ENCODE measurements at regions not wholly inside any gene's neighbourhood (a gene's known extent, or its start where the extent isn't known, plus 50 kb on each side); places are given as distances from the start of the nearest gene placed in this dataset.

DNA sequence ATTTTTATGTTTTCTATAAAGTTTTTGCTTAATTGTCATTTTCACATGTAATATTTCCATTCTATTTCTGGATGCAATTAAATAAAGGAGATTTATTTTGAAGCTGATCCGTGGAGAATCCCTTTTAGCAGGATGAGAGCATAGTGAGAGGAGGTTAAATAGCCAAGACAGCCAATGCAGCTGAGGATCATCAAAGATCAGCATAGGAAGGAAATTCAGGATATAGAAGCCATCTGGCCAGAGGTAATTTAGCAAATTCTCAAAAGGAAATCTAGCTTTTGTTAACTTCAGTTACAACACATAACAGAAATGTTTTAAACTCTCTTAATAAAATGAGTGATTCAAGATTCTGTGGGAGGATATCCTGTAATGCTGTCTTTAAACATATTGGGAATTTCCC lies 122.8 kb upstream of the PDE3A start:
- POLR2A ChIA-PET: no interaction called here
- CTCF ChIA-PET (ENCODE audit: low intra/inter-chr PET ratio): no interaction called here
- WGBS (ENCODE audit: insufficient coverage, low coverage, missing lambda C conversion rate): 0% methylated on average over 1 of the region's 1 CpG
- TF ChIP-seq TCFL5 (CRISPR knock-in tag; conservative IDR thresholded peaks at IDR 0.05) (no peak), RBM17 (IDR thresholded peaks at IDR 0.05; ENCODE audit: borderline replicate concordance, low read depth, low read length) (no peak), E2F4 (CRISPR knock-in tag; IDR thresholded peaks at IDR 0.05; ENCODE audit: low read depth) (no peak), BRCA1 (IDR thresholded peaks at IDR 0.05) (no peak), BRCA1 (CRISPR knock-in tag; IDR thresholded peaks at IDR 0.05) (no peak), HIVEP1 (CRISPR knock-in tag; IDR thresholded peaks at IDR 0.05) (no peak), TRIM28 (IDR thresholded peaks at IDR 0.05) (no peak), ZFX (CRISPR knock-in tag; IDR thresholded peaks at IDR 0.05) (no peak), NFXL1 (CRISPR knock-in tag; IDR thresholded peaks at IDR 0.05) (no peak), ZFP1 (CRISPR knock-in tag; IDR thresholded peaks at IDR 0.05) (no peak), STAG1 (CRISPR knock-in tag; IDR thresholded peaks at IDR 0.05; ENCODE audit: borderline replicate concordance) (no peak), FOXA1 (IDR thresholded peaks at IDR 0.05; ENCODE audit: borderline replicate concordance) (no peak), EP400 (IDR thresholded peaks at IDR 0.05) (no peak), TCF7 (IDR thresholded peaks at IDR 0.05; ENCODE audit: borderline replicate concordance) (no peak)
- TF ChIP-seq, protein P1, sequence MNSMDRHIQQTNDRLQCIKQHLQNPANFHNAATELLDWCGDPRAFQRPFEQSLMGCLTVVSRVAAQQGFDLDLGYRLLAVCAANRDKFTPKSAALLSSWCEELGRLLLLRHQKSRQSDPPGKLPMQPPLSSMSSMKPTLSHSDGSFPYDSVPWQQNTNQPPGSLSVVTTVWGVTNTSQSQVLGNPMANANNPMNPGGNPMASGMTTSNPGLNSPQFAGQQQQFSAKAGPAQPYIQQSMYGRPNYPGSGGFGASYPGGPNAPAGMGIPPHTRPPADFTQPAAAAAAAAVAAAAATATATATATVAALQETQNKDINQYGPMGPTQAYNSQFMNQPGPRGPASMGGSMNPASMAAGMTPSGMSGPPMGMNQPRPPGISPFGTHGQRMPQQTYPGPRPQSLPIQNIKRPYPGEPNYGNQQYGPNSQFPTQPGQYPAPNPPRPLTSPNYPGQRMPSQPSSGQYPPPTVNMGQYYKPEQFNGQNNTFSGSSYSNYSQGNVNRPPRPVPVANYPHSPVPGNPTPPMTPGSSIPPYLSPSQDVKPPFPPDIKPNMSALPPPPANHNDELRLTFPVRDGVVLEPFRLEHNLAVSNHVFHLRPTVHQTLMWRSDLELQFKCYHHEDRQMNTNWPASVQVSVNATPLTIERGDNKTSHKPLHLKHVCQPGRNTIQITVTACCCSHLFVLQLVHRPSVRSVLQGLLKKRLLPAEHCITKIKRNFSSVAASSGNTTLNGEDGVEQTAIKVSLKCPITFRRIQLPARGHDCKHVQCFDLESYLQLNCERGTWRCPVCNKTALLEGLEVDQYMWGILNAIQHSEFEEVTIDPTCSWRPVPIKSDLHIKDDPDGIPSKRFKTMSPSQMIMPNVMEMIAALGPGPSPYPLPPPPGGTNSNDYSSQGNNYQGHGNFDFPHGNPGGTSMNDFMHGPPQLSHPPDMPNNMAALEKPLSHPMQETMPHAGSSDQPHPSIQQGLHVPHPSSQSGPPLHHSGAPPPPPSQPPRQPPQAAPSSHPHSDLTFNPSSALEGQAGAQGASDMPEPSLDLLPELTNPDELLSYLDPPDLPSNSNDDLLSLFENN (IDR thresholded peaks at IDR 0.05; ENCODE audit: low read depth in 2 of 2, low read length in 2 of 2): no peak
- TF ChIP-seq, protein P2, sequence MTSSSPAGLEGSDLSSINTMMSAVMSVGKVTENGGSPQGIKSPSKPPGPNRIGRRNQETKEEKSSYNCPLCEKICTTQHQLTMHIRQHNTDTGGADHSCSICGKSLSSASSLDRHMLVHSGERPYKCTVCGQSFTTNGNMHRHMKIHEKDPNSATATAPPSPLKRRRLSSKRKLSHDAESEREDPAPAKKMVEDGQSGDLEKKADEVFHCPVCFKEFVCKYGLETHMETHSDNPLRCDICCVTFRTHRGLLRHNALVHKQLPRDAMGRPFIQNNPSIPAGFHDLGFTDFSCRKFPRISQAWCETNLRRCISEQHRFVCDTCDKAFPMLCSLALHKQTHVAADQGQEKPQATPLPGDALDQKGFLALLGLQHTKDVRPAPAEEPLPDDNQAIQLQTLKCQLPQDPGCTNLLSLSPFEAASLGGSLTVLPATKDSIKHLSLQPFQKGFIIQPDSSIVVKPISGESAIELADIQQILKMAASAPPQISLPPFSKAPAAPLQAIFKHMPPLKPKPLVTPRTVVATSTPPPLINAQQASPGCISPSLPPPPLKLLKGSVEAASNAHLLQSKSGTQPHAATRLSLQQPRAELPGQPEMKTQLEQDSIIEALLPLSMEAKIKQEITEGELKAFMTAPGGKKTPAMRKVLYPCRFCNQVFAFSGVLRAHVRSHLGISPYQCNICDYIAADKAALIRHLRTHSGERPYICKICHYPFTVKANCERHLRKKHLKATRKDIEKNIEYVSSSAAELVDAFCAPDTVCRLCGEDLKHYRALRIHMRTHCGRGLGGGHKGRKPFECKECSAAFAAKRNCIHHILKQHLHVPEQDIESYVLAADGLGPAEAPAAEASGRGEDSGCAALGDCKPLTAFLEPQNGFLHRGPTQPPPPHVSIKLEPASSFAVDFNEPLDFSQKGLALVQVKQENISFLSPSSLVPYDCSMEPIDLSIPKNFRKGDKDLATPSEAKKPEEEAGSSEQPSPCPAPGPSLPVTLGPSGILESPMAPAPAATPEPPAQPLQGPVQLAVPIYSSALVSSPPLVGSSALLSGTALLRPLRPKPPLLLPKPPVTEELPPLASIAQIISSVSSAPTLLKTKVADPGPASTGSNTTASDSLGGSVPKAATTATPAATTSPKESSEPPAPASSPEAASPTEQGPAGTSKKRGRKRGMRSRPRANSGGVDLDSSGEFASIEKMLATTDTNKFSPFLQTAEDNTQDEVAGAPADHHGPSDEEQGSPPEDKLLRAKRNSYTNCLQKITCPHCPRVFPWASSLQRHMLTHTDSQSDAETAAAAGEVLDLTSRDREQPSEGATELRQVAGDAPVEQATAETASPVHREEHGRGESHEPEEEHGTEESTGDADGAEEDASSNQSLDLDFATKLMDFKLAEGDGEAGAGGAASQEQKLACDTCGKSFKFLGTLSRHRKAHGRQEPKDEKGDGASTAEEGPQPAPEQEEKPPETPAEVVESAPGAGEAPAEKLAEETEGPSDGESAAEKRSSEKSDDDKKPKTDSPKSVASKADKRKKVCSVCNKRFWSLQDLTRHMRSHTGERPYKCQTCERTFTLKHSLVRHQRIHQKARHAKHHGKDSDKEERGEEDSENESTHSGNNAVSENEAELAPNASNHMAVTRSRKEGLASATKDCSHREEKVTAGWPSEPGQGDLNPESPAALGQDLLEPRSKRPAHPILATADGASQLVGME (CRISPR knock-in tag; IDR thresholded peaks at IDR 0.05): no peak

More for the DNA sequence above, 122.8 kb upstream of the PDE3A start:
- no peak for FAIRE-seq
- Histone ChIP-seq H3K27ac (ENCODE audit: extremely low read depth, low read depth, low read length) (no peak overlapping the region), H3K79me2 (ENCODE audit: control insufficient read depth, insufficient read depth, low read length) (no peaks in the 10 kb centered on the region), H3K27me3 (ENCODE audit: control insufficient read depth in 2 of 2, insufficient read depth in 2 of 2, low read length in 2 of 2) (no peaks in the 10 kb centered on the region), H3K9me3 (replicated peaks; ENCODE audit: control insufficient read depth, insufficient read depth, low read depth, low read length) (no peaks in the 10 kb centered on the region), H3K4me3 (no peak overlapping the region), H3K4me1 (replicated peaks in 1 of 2; ENCODE audit: control insufficient read depth in 2 of 2, insufficient read depth in 2 of 2, low read length in 2 of 2) (no peaks in the 10 kb centered on the region), H3K36me3 (ENCODE audit: control insufficient read depth, insufficient read depth, low read length) (no peaks in the 10 kb centered on the region), H3K4me2 (ENCODE audit: insufficient read depth, low read length) (no peak overlapping the region), H3K9me1 (ENCODE audit: control insufficient read depth, insufficient read depth, low read length) (no peaks in the 10 kb centered on the region), H3K9ac (ENCODE audit: insufficient read depth in 1 of 2, low read depth in 2 of 2, low read length in 2 of 2) (no peak overlapping the region), H4K20me1 (replicated peaks; ENCODE audit: control insufficient read depth, insufficient read depth, low read length) (no peaks in the 10 kb centered on the region), H2AFZ (ENCODE audit: low read depth, low read length) (no peak overlapping the region)
- ATAC-seq: no peak
- no peak for DNase-seq (ENCODE audit: extremely low read depth in 1 of 4, low spot score in 3 of 4)
- in situ Hi-C loops (cut with MboI): no loop called here
- intact Hi-C loops (cut with micrococcal nuclease): no loop called here
- no TSS peak for BruUV-seq (replicated peaks)

Measured in K562 (cell line).